HCT116 (cell line): ENCODE measurements at regions not wholly inside any gene's neighbourhood (a gene's known extent, or its start where the extent isn't known, plus 50 kb on each side); places are given as distances from the start of the nearest gene placed in this dataset.

ENCODE experiments used
- ATAC-seq: fragments of 200-7000 bp; cut with Tn5 transposase; 2 replicates; pipeline ENCODE4 v1.9.1; 2020; ENCODE audit warnings: mild to moderate bottlenecking, moderate library complexity
- BruUV-seq: library from RNA; stranded (reverse); fragments of 400-500 nt; replicated peaks from 2 replicates; lab custom pipeline; 2021; lab: Mats Ljungman, UMichigan
- CTCF ChIA-PET: fragments of 300-600 bp; sonication (Branson Sonifier 250); formaldehyde crosslinking; loops from one replicate; lab custom pipeline; 2021; ENCODE audit warnings: antibody characterized with exemption; lab: Charles Lee
- POLR2A ChIA-PET: fragments of 300-600, 350-600 bp; sonication (Branson Sonifier 250); formaldehyde crosslinking; loops from one replicate; lab custom pipeline; 2021; ENCODE audit warnings: antibody characterized with exemption; lab: Charles Lee
- RAD21 ChIA-PET, 2 experiments: fragments of 300-600 bp; sonication (Branson Sonifier 250); formaldehyde crosslinking; loops; one replicate each; lab custom pipeline; 2023; ENCODE audit warnings: low total read pairs in 2 of 2; ENCODE audit not compliant: uncharacterized antibody in 2 of 2, unreplicated experiment in 2 of 2, low non-redundant PET in 1 of 2; lab: Charles Lee
- DNase-seq: peaks from one replicate; pipeline ENCODE4 v3.0.0-alpha.2; 2010; ENCODE audit warnings: low read depth, low spot score
- H2AFZ ChIP-seq: fragments of 200-600 bp; shearing (Covaris generic), sonication (generic); 2 replicates; pipeline ENCODE4 v1.6.1; 2017; ENCODE audit warnings: low read depth, mixed run types, mixed read lengths, antibody characterized with exemption, low read length; ENCODE audit not compliant: poor library complexity, severe bottlenecking
- H3K27ac ChIP-seq: 2 replicates; pipeline ENCODE4 v1.5.1; 2012; ENCODE audit warnings: low read depth, low read length
- H3K27me3 ChIP-seq: fragments of 200-600 bp; sonication (generic); 2 replicates; pipeline ENCODE4 v1.6.1; 2016; ENCODE audit warnings: mixed run types, low read length, mixed read lengths; ENCODE audit not compliant: insufficient read depth
- H3K36me3 ChIP-seq, 2 experiments: fragments of 200-500 bp in 1 of 2; fragments of 200-600 bp in 1 of 2; sonication (Bioruptor generic) in 1 of 2; sonication (generic) in 1 of 2; 2 replicates each; pipeline versions ENCODE4 v1.5.1 to v1.6.1; 2014 to 2016; ENCODE audit warnings: low read length in 2 of 2, inconsistent platforms in 1 of 2, mixed read lengths in 1 of 2, mixed run types in 1 of 2; ENCODE audit not compliant: insufficient read depth in 2 of 2, control insufficient read depth in 1 of 2
- H3K4me1 ChIP-seq, 2 experiments: fragments of 200-600 bp in 1 of 2; sonication (generic) in 1 of 2; 2 replicates each; pipeline versions ENCODE4 v1.5.1 to v1.6.1; 2012 to 2017; ENCODE audit warnings: low read length in 2 of 2, inconsistent platforms in 1 of 2, mild to moderate bottlenecking in 1 of 2, mixed read lengths in 1 of 2, mixed run types in 1 of 2, moderate library complexity in 1 of 2; ENCODE audit not compliant: insufficient read depth in 2 of 2, control insufficient read depth in 1 of 2
- H3K4me2 ChIP-seq: fragments of 200-600 bp; sonication (generic); 2 replicates; pipeline ENCODE4 v1.6.1; 2017; ENCODE audit warnings: mixed run types, low read length, mixed read lengths
- H3K4me3 ChIP-seq, 2 experiments: fragments of 200-600 bp in 1 of 2; sonication (generic) in 1 of 2; replicated peaks in 1 of 2; 2 replicates each; pipeline ENCODE4 v1.5.1; 2011 to 2016; ENCODE audit warnings: low read length in 2 of 2, control low read depth in 1 of 2, low read depth in 1 of 2, mild to moderate bottlenecking in 1 of 2, mixed read lengths in 1 of 2, mixed run types in 1 of 2
- H3K79me2 ChIP-seq: fragments of 200-600 bp; sonication (generic); 2 replicates; pipeline ENCODE4 v1.6.1; 2017; ENCODE audit warnings: mild to moderate bottlenecking, mixed run types, low read length, moderate library complexity, mixed read lengths; ENCODE audit not compliant: insufficient read depth
- H3K9ac ChIP-seq: fragments of 200-600 bp; sonication (generic); 2 replicates; pipeline ENCODE4 v1.6.1; 2016; ENCODE audit warnings: low read length, mixed read lengths
- H3K9me2 ChIP-seq: fragments of 200-600 bp; sonication (generic), shearing (Covaris generic); 2 replicates; pipeline ENCODE4 v1.6.1; 2017; ENCODE audit warnings: mixed run types, mild to moderate bottlenecking, moderate library complexity; ENCODE audit not compliant: insufficient read depth
- H3K9me3 ChIP-seq, 2 experiments: fragments of 200-500 bp in 1 of 2; fragments of 200-600 bp in 1 of 2; sonication (Bioruptor generic) in 1 of 2; sonication (generic) in 1 of 2; 2 replicates each; pipeline ENCODE4 v1.6.1; 2014 to 2017; ENCODE audit warnings: low read length in 2 of 2, mixed read lengths in 2 of 2, inconsistent platforms in 1 of 2, low read depth in 1 of 2, mild to moderate bottlenecking in 1 of 2, mixed run types in 1 of 2, moderate library complexity in 1 of 2; ENCODE audit not compliant: control insufficient read depth in 1 of 2, insufficient read depth in 1 of 2
- H4K20me1 ChIP-seq: fragments of 200-600 bp; sonication (generic), shearing (Covaris generic); 2 replicates; pipeline ENCODE4 v1.6.1; 2017; ENCODE audit warnings: mixed run types, mild to moderate bottlenecking, moderate library complexity; ENCODE audit not compliant: insufficient read depth
- CEBPB ChIP-seq: IDR thresholded peaks from 2 replicates; pipeline ENCODE4 v1.6.1; 2012; ENCODE audit warnings: low read depth
- EGR1 ChIP-seq: IDR thresholded peaks from 2 replicates; pipeline ENCODE4 v1.6.1; 2012; ENCODE audit warnings: low read depth
- JUND ChIP-seq: IDR thresholded peaks from 2 replicates; pipeline ENCODE4 v1.6.1; 2012
- POLR2AphosphoS5 ChIP-seq: IDR thresholded peaks from 2 replicates; pipeline ENCODE4 v1.6.1; 2011; ENCODE audit warnings: mild to moderate bottlenecking, low read depth, low read length, moderate library complexity
- RAD21 ChIP-seq: IDR thresholded peaks from 2 replicates; pipeline ENCODE4 v1.6.1; 2012; ENCODE audit warnings: low read depth, mild to moderate bottlenecking
- TCF7L2 ChIP-seq: IDR thresholded peaks from 2 replicates; pipeline ENCODE4 v1.7.0; 2011; ENCODE audit warnings: borderline replicate concordance, inconsistent platforms; ENCODE audit not compliant: insufficient read depth, insufficient read length; ENCODE audit errors: extremely low read depth
- ZNF274 ChIP-seq: fragments of 200-500 bp; sonication (Bioruptor generic); IDR thresholded peaks from 2 replicates; pipeline ENCODE4 v1.6.1; 2014; ENCODE audit warnings: mild to moderate bottlenecking, low read depth, low read length, inconsistent platforms
- intact Hi-C: fragments of 100-400 bp; cut with micrococcal nuclease; formaldehyde crosslinking; loops from 2 replicates; pipeline ENCODE4 v1.10.0; 2022
- TF ChIP-seq, protein P1 (sequence below): IDR thresholded peaks from 2 replicates; pipeline ENCODE4 v1.6.1; 2012
- TF ChIP-seq, protein P2 (sequence below): IDR thresholded peaks from 2 replicates; pipeline ENCODE4 v1.6.1; 2012; ENCODE audit warnings: low read depth

DNA sequence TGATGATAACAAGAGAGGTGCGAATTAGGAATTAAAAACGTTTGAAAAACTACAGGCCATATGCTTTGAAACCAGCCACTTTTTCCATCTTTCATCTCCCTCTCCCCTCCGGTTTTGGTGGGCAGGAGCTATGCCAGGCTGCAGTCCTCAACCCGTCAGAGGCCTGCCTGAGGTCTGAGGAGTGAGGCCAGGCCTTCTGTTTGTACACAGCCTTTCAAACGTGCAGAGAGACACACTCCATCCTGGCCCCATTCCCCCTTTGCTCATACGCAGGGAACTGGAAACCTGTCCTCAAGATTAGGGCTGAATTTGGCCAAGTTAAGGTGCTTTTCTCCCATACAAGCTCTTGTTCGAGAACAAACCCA is 74.5 kb downstream of the ZIC5 start:
- BruUV-seq: no TSS peak
- Histone ChIP-seq H2AFZ (no peak overlapping the region), H3K4me3 (no peak overlapping the region), H3K9ac (no peak overlapping the region), H3K36me3 (no peaks in the 10 kb centered on the region), H3K79me2 (no peaks in the 10 kb centered on the region), H3K9me2 (no peaks in the 10 kb centered on the region), H3K27me3 (no peaks in the 10 kb centered on the region), H4K20me1 (no peaks in the 10 kb centered on the region), H3K27ac (no peak overlapping the region), H3K4me2 (no peak overlapping the region), H3K4me1 (no peaks in the 10 kb centered on the region), H3K9me3 (no peaks in the 10 kb centered on the region)
- ChIA-PET CTCF (no interaction called here), RAD21 (no interaction called here), POLR2A (no interaction called here)
- ATAC-seq (no peak), DNase-seq (no peak)
- intact Hi-C loops: no loop called here
- TF ChIP-seq JUND: no peak
- TF ChIP-seq, protein P1, sequence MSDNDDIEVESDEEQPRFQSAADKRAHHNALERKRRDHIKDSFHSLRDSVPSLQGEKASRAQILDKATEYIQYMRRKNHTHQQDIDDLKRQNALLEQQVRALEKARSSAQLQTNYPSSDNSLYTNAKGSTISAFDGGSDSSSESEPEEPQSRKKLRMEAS: no peak
- no peak for TF ChIP-seq EGR1
- no peak for TF ChIP-seq TCF7L2
- TF ChIP-seq, protein P2, sequence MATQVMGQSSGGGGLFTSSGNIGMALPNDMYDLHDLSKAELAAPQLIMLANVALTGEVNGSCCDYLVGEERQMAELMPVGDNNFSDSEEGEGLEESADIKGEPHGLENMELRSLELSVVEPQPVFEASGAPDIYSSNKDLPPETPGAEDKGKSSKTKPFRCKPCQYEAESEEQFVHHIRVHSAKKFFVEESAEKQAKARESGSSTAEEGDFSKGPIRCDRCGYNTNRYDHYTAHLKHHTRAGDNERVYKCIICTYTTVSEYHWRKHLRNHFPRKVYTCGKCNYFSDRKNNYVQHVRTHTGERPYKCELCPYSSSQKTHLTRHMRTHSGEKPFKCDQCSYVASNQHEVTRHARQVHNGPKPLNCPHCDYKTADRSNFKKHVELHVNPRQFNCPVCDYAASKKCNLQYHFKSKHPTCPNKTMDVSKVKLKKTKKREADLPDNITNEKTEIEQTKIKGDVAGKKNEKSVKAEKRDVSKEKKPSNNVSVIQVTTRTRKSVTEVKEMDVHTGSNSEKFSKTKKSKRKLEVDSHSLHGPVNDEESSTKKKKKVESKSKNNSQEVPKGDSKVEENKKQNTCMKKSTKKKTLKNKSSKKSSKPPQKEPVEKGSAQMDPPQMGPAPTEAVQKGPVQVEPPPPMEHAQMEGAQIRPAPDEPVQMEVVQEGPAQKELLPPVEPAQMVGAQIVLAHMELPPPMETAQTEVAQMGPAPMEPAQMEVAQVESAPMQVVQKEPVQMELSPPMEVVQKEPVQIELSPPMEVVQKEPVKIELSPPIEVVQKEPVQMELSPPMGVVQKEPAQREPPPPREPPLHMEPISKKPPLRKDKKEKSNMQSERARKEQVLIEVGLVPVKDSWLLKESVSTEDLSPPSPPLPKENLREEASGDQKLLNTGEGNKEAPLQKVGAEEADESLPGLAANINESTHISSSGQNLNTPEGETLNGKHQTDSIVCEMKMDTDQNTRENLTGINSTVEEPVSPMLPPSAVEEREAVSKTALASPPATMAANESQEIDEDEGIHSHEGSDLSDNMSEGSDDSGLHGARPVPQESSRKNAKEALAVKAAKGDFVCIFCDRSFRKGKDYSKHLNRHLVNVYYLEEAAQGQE: no peak
- TF ChIP-seq POLR2AphosphoS5: no peak
- TF ChIP-seq ZNF274: no peak
- TF ChIP-seq CEBPB: no peak
- no peak for TF ChIP-seq RAD21
